Gastrocnemius medialis (tissue), 4 donors: ENCODE measurements at regions not wholly inside any gene's neighbourhood (a gene's known extent, or its start where the extent isn't known, plus 50 kb on each side); places are given as distances from the start of the nearest gene placed in this dataset.

Source experiments
- ATAC-seq, 2 donors: fragments of 150-250 bp; one replicate each; pipeline ENCODE4 v1.9.1; 2016
- DNase-seq, 2 donors: peaks; one replicate each; pipeline ENCODE4 v3.0.0-alpha.2; 2019
- H3K27ac ChIP-seq, 4 donors: fragments of 200-600 bp; sonication (generic); 1 replicate in 1 of 4; 2 replicates in 3 of 4; pipeline ENCODE4 v1.5.1; 2016 to 2018; ENCODE audit warnings: mild to moderate bottlenecking in 2 of 4, moderate library complexity in 1 of 4
- H3K27me3 ChIP-seq, 3 donors: fragments of 200-600 bp; sonication (generic) in 2 of 3; 1 replicate in 1 of 3; 2 replicates in 2 of 3; pipeline versions ENCODE4 v1.5.1 to v1.6.0; 2016 to 2019; ENCODE audit warnings: mild to moderate bottlenecking in 1 of 3, moderate library complexity in 1 of 3
- H3K36me3 ChIP-seq, 2 donors: fragments of 200-600 bp; sonication (generic) in 1 of 2; one replicate each; pipeline ENCODE4 v1.5.1; 2017 to 2018
- H3K4me1 ChIP-seq, 2 donors: fragments of 200-600 bp; sonication (generic) in 1 of 2; one replicate each; pipeline ENCODE4 v1.5.1; 2016 to 2017; ENCODE audit warnings: mild to moderate bottlenecking in 2 of 2
- H3K4me3 ChIP-seq, 4 donors: fragments of 200-600 bp; sonication (generic) in 3 of 4; 1 replicate in 1 of 4; 2 replicates in 3 of 4; pipeline ENCODE4 v1.5.1; 2016 to 2019; ENCODE audit warnings: mild to moderate bottlenecking in 2 of 4
- H3K9me3 ChIP-seq, 3 donors: fragments of 200-600 bp; sonication (generic) in 2 of 3; 1 replicate in 1 of 3; 2 replicates in 2 of 3; pipeline ENCODE4 v1.5.1; 2016 to 2019
- CTCF ChIP-seq, 5 experiments: fragments of 450-650 bp in 3 of 5; fragments of 200-600 bp in 2 of 5; sonication (generic) in 2 of 5; IDR thresholded peaks in 4 of 5; conservative IDR thresholded peaks in 1 of 5; 1 replicate in 4 of 5; 2 replicates in 1 of 5; pipeline ENCODE4 v1.5.1; 2016 to 2019; ENCODE audit warnings: antibody characterized with exemption in 5 of 5, mild to moderate bottlenecking in 3 of 5, moderate library complexity in 3 of 5
- POLR2A ChIP-seq, 2 donors: fragments of 450-650 bp; IDR thresholded peaks; one replicate each; pipeline ENCODE4 v1.6.1; 2017; ENCODE audit warnings: antibody characterized with exemption in 2 of 2, mild to moderate bottlenecking in 2 of 2, moderate library complexity in 2 of 2
- in situ Hi-C, 4 donors: fragments of 200-750 bp; cut with MboI; loops; one replicate each; pipeline versions ENCODE4 v1.15.0 to v1.8.0; 2017; ENCODE audit warnings: low sequenced_read_pairs in 4 of 4
- intact Hi-C: fragments of 100-400 bp; cut with DNase I; formaldehyde crosslinking; loops from one replicate; pipeline ENCODE4 v1.15.1; 2023; ENCODE audit warnings: low total_unique reads

GRCh38 chr5:178808886-178809285, 50.9 kb upstream of the ZNF354B start:
- intact Hi-C loops (no loop called here), in situ Hi-C loops (no loop called here)
- ATAC-seq (no peak), DNase-seq (no peak)
- Histone ChIP-seq H3K27ac (no peak overlapping the region), H3K4me3 (no peak overlapping the region), H3K27me3 (no peaks in the 10 kb centered on the region), H3K4me1 (no peaks in the 10 kb centered on the region), H3K9me3 (no peaks in the 10 kb centered on the region), H3K36me3 (no peaks in the 10 kb centered on the region)
- TF ChIP-seq POLR2A (IDR thresholded peaks at IDR 0.05), result no peak
- no peak for TF ChIP-seq CTCF (IDR thresholded peaks at IDR 0.05 in 4 of 5, conservative IDR thresholded peaks at IDR 0.05 in 1 of 5)

- no peaks in the 10 kb centered on the region for H3K27me3 ChIP-seq
- H3K4me3 ChIP-seq, result no peak overlapping the region
- H3K9me3 ChIP-seq, result no peaks in the 10 kb centered on the region
- ATAC-seq (no peak), DNase-seq (no peak)
- intact Hi-C loops, result no loop called here
- TF ChIP-seq CTCF (IDR thresholded peaks at IDR 0.05 in 4 of 5, conservative IDR thresholded peaks at IDR 0.05 in 1 of 5), result no peak
- no peak for TF ChIP-seq POLR2A (IDR thresholded peaks at IDR 0.05)
- in situ Hi-C loops, result no loop called here
- H3K36me3 ChIP-seq, result no peaks in the 10 kb centered on the region
- no peaks in the 10 kb centered on the region for H3K4me1 ChIP-seq
- H3K27ac ChIP-seq, result no peak overlapping the region
These were observed 58.7 kb upstream of the ZNF354B start for GRCh38 chr5:178801021-178801420.

GRCh38 chr5:178797546-178798440, 62.0 kb upstream of the ZNF354B start:
- Histone ChIP-seq H3K9me3 (no peaks in the 10 kb centered on the region), H3K36me3 (no peaks in the 10 kb centered on the region), H3K4me3 (no peak overlapping the region), H3K27ac (no peak overlapping the region), H3K4me1 (no peaks in the 10 kb centered on the region), H3K27me3 (no peaks in the 10 kb centered on the region)
- ATAC-seq (no peak), DNase-seq (no peak)
- TF ChIP-seq POLR2A (IDR thresholded peaks at IDR 0.05), result no peak
- TF ChIP-seq CTCF (IDR thresholded peaks at IDR 0.05 in 4 of 5, conservative IDR thresholded peaks at IDR 0.05 in 1 of 5), result no peak
- intact Hi-C loops, result no loop called here
- in situ Hi-C loops, result no loop called here

GRCh38 chr5:178797101-178797521, 62.6 kb upstream of the ZNF354B start:
- in situ Hi-C loops (no loop called here), intact Hi-C loops (no loop called here)
- no peak for ATAC-seq
- Histone ChIP-seq H3K4me1 (no peaks in the 10 kb centered on the region), H3K27me3 (no peaks in the 10 kb centered on the region), H3K4me3 (no peak overlapping the region), H3K36me3 (no peaks in the 10 kb centered on the region), H3K27ac (no peak overlapping the region), H3K9me3 (no peaks in the 10 kb centered on the region)
- DNase-seq, result no peak
- TF ChIP-seq POLR2A (IDR thresholded peaks at IDR 0.05) (no peak), CTCF (IDR thresholded peaks at IDR 0.05 in 4 of 5, conservative IDR thresholded peaks at IDR 0.05 in 1 of 5) (no peak)
